NCI-H2171 (cell line): ENCODE measurements at regions not wholly inside any gene's neighbourhood (a gene's known extent, or its start where the extent isn't known, plus 50 kb on each side); places are given as distances from the start of the nearest gene placed in this dataset.

Experiments used
- DNase-seq: peaks from one replicate; lab custom pipeline; 2025; lab: John Stamatoyannopoulos, UW

GRCh38 chr12:58190618-58191017 lies 249.3 kb downstream of the ATP23 start:
- DNase-seq, result no peak

GRCh38 chr12:58196971-58197370 lies 255.6 kb downstream of the ATP23 start:
- no peak for DNase-seq

GRCh38 chr12:58202933-58203718 lies 261.8 kb downstream of the ATP23 start:
- peak; percentile 11 for DNase-seq

GRCh38 chr12:58204071-58204470 lies 262.7 kb downstream of the ATP23 start:
- DNase-seq, result no peak

GRCh38 chr12:58206876-58207275 lies 265.5 kb downstream of the ATP23 start:
- no peak for DNase-seq

DNA sequence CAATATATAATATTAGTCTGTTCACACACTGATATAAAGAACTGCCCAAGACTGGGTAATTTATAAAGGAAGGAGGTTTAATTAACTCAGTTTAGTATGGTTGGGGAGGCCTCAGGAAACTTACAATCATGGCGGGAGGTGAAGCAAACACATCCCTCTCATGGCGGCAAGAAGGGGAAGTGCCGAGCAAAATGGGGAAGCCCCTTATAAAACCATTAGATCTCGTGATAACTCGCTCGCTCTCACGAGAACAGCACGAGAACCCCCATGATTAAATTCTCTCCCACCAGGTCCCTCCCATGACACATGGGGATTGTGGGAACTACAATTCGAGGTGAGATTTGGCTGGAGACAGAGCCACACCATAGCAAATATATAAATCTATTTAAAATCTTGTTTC lies 269.8 kb downstream of the ATP23 start:
- no peak for DNase-seq

DNA sequence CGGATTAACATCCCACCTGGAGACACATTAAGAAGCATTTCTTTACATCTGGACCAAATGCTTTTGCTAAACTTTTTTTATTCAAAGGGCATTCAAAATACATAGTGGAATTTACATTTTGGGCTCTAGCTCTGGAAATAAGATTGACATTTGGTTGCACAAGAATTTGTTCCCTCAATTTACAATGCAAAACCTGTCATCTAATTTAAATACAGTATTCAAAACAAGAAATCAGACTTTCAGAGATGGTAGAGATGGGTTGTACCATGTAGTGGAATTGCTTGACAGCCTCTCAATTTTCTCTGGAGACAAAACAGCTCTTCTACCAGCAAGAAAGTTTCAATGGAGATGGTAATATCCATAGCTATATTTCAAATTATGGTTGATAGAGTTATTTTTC lies 275.8 kb downstream of the ATP23 start:
- no peak for DNase-seq

DNA sequence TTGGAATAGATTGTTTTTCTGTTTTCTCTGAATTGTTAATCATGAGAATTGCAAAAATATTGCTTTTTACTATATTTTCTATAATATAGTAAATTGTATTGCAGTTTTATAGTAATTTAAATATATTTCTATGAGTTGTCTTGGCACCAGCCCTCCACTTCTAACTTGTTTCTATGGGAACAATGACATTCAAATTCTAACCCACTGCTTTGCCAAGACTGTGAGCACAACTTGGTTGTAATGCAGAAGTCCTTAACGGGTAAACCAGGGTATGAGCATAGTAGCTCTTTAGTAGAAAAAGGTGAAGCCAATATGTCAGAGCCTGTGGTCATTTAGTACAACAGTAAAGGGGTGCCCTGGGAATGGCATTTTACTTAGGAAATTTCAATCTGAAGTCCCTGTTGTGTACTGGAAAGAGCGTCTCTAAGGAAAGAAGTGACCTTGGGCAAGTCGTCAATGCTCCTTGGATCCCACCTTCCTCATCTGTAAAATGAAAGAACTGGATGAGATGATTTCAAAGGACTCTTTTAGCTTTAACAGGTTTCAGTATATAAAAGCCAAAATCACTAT lies 283.3 kb downstream of the ATP23 start:
- DNase-seq, result no peak

GRCh38 chr12:58225203-58225877 lies 284.0 kb downstream of the ATP23 start:
- no peak for DNase-seq

DNA sequence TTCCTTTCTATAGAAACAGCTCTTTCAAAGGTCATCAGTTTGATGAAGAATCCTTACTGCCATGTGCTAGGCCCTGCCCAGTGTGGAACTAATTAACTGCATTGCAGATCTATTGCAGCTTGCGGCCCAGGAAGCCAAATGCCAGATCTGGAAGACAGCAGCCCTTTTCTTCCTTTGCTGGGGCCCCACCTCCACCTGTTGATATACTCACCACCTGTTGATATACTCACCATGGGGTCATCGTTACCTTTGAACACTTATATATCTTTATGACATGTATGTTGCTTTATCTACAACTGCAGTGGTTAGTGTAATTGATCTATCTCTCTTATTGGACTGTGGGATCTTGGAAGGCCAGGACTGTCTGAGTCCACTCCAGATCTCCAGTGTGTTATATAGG lies 292.5 kb downstream of the ATP23 start:
- DNase-seq, result no peak

GRCh38 chr12:58238411-58238810 lies 297.0 kb downstream of the ATP23 start:
- DNase-seq, result no peak

DNA sequence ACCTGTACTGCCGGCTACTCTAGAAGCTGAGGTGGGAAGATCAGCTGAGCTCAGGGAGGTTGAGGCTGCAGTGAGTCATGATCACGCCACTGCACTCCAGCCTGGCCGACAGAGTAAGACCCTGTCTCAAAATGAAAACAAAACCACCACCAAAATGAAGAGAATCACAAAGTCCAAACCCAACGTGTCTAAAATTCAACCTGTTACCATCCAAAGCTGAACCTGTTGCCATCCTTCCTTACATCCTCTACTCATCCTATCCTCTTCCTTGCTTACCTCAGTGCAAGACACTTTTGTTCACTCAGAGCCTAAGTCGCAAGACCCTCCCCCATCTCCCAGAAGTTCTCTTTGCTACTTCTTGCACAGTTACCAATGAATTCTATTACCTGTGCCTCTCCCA lies 299.7 kb downstream of the ATP23 start:
- DNase-seq, result no peak

DNA sequence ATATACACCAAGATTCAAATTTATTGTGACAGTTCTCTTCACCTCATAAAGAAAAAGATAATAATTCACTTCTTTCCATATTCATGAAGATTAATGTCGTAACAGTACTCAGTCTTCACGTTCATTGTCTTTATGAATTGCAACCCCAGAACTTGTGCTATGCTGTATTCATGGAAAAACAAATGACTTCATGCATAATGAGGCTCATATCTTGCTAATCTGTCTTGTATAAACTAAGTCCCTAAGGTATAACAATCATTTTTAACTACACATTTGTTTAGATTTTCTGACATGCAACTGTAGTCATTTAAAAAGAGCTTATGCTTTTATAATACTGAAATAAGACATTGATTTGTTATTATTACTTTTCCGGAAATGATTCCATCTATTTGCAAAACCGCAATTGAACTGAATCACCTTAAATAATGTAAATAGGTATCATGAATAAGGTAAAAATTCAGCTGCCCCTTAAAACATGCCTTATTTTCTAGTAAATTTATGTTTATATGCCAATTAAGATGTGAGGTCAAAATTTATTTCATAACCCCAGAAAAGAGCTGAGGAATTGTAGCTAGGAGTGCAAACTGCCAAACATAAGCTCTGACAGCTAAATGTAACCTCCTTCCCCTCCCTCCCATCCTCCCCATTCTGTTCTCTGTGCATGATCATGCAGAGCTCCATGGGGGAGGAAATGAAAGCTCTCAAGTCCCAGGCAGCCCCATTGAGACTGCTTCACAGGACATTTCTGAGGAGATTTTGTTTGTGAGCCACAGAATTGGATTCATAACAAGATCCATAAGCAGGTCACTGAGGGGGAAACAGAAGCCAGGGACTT lies 301.6 kb downstream of the ATP23 start:
- no peak for DNase-seq

DNA sequence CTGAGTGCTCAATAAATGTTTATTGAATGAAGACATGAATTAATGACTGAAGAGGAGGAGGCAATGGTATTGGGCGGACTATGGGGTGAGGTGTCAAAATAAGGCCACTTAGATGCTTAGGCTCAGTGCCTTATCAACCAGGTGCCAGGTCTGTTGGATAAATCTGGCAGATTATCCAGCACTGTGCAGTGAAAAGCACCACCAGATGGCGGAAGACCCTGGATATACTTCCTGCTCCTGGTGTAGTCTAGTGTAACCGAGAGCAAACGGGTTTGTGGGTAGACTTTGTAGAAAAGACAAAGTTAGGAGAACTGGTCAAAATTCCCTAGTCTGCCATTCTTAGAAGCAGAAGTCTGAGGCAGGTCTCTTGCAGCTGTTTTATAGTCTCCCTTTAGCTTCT lies 306.3 kb downstream of the ATP23 start:
- peak; percentile 3 for DNase-seq

- no peak for DNase-seq
Observed at GRCh38 chr12:58248599-58248998, 307.2 kb downstream of the ATP23 start.

- no peak for DNase-seq
Observed at GRCh38 chr12:58249610-58250009, 308.2 kb downstream of the ATP23 start.

- DNase-seq, result no peak
Observed at GRCh38 chr12:58250077-58250476, 308.7 kb downstream of the ATP23 start.

DNA sequence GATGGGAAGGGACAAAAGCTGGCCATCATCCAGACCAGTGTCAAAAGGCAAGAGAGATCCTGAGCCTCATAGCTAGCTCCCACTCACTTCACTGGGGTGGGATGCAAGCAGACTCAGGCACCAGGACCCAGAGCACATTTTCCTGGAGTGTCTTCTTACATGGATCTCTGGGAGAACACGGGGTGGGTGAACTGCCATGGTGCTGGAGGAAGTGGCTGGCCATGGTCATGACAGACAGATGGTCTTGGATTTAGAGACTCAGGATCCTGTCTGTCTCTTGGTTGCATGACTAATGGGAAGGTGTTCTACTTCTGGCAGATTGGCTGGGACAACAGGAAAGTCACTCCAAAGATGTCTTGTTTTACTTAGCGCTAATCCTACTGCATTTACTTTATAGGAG lies 311.5 kb downstream of the ATP23 start:
- no peak for DNase-seq

- no peak for DNase-seq
Observed at GRCh38 chr12:58253663-58254062, 312.3 kb downstream of the ATP23 start.

GRCh38 chr12:58254463-58255100 lies 313.2 kb downstream of the ATP23 start:
- DNase-seq, result no peak

- peak; percentile 14 for DNase-seq
Observed at GRCh38 chr12:58262796-58263195, 321.4 kb downstream of the ATP23 start.

- peak; percentile 52 for DNase-seq
Observed at GRCh38 chr12:58263816-58264215, 322.4 kb downstream of the ATP23 start.
